Smooth muscle cell of the brain vasculature (primary cell): ENCODE measurements at regions not wholly inside any gene's neighbourhood (a gene's known extent, or its start where the extent isn't known, plus 50 kb on each side); places are given as distances from the start of the nearest gene placed in this dataset.
"Not testable (repeated sequence)": the region's sequence is repeated elsewhere in the genome, so short reads cannot be mapped to it uniquely, and the experiment has no call there.

Experiments used
- DNase-seq: peaks from one replicate; pipeline ENCODE4 v3.0.0-alpha.2; 2012; ENCODE audit warnings: low read depth, low spot score

DNA sequence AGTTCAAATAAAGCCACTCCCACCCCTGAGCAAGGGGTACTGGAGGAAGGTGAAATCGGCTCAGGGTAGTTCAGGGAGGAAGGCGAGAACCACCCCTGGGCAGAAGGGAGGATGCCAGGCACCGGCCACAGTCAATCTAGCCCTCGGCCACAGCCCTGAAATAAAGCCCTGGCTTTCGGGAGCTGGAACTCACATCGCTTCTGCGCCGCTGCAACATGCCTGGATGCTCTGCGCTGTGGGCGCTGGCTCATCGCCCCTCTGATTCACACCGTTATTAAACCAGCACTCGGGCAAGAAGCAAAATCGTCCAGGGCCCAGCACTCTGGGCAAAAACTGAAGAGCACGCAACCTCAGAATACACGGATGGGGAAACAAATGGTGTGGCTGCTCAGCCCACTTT is 136.9 kb upstream of the RREB1 start:
- no peak for DNase-seq

DNA sequence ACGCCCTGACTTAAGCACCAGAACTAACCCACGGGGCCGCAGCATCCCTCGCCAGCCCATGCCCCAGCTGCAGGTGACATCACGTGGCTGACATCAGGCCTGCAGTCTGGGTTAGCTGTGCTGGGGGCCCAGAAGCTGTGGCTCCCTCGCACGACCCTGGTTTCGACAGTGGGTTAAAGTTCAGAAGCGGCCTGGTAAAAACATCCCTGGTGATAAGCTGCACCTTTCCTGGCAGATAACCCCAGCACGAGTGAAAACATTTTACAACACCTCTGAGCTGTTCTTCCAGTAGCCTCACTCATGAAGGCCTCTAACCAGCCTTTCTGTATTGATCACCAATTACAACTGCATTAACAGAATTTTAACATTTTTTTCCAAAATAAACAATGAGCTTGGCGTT is 136.4 kb upstream of the RREB1 start:
- no peak for DNase-seq

DNA sequence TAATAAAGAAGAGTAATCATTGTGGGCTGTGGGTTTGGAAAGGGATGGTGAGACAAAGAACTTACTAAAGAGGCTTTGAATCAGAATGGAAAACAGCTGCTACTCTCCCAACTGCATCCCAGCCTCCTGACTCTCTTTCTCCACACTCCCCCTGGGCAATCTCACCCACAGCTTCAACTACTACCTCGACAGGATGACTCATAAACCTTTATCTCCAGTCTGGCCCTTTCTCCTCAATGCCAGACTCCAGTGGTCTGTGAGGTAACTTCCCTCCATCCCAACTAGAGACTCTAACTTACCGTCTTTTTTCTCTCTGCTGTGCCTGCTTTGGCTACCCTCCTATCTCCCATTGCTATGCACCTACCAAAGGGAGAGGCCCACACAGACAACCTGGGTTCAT is 135.3 kb upstream of the RREB1 start:
- DNase-seq = no peak

DNA sequence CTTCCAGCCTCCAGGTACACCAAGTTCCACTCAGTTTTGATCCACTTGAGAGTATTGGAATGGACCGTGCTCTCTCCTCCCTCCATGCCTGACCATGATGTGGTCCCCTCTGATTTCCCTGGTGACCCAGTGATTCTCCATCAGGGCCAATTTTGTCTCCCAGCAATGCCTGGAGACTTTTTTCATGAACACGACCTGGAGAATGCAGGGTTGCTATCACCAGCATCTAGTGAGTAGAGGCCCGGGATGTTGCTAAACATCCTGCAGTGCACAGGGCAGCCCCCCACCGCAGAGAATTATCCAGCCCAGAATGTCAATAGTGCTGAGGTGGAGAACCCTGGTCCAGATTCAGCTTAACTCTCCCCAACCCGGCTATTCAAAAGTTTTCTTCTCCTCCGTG is 134.0 kb upstream of the RREB1 start:
- no peak for DNase-seq

DNA sequence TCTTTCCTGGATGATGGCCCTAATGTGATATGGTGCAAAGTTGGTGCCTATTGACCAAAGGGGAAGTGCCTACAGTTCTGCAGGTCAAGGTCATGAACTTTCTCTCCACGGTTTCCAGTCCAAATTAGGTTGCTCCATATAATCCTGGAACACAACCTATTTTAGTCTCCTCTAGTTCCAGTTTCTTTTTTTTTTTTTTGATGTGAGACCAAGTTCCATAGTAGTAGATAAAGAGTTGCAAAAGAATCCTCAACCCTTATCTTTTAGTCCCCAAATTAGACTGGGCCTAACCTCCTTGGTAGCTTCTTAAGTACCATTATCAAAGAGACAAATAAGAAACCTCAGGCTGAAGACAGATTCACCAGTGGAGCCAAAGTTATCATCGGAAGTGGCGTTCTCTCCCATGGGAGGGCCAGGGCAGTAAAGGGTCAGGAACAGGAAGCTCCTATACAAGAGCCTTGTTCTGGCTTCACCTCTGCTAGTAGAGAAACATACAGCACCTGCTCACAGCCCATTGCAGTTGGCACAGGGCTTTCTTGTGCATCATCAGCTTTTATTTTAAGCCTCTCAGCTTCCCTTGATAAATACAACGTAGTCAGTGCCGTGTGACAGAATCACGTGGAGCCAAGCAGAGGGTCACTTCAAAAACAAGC is 132.2 kb upstream of the RREB1 start:
- DNase-seq = no peak

DNA sequence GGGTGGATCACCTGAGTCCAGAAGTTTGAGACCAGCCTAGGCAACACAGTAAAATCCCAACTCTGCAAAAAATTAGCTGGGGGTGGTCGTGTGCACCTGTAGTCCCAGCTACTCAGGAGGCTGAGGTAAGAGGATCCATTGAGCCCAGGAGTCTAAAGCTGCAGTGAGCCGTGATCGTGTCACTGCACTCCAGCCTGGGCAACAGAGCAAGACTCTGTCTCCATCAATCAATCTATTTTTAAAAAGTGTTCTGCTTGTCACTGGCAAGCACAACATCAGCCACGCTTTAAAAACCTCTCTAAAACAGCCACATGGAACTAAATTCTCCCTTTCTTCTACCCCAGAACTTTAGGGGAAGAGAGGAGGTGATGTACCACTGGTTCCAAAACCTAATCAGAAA is 131.6 kb upstream of the RREB1 start:
- no peak for DNase-seq

DNA sequence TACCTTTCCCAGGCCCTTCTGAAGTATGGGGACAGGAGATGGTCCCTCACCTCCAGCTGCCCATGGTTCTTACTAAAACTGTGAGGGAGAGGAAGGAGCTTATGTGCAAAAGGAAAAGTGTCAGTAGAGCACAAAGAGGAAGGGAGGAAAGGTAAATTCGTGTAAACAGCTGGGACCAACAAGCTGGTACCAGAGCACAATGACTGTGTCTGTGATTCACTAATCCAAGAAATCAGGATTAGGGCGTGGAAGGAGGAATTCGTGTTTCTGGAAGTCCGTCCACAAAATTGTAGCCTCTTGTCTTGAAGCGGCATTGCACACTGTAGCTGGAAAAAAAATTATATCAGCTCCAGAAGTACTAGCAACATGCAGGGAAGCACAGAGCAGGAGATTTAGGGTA is 129.0 kb upstream of the RREB1 start:
- DNase-seq = no peak

DNA sequence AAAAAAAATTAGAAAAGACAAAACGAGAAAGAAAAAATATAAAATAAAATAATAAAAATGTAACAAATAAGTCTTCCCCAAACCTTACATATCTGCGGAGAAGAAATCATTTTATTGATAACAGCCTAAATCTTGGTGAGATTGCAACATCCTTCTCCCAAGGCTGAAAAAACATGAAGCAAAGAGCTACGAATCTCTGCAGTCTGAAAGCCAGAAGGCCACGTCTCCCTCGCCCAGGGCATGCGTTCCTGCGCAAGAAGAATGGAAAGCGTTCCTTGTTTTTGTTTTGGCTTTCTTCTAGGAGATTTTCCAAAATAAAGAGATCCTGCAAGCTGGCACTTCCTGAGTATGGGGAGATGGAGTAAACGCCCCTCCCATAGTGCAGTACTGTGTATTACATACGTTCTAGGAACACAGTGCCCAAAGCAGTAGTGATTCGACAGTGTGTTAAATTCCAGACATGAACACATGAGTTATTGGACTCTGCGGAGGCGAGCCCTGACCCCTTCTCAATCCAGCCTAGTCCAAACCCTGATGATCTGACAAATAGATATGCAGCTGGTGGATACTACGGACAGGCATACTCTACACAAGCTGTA is 126.7 kb upstream of the RREB1 start:
- no peak for DNase-seq

DNA sequence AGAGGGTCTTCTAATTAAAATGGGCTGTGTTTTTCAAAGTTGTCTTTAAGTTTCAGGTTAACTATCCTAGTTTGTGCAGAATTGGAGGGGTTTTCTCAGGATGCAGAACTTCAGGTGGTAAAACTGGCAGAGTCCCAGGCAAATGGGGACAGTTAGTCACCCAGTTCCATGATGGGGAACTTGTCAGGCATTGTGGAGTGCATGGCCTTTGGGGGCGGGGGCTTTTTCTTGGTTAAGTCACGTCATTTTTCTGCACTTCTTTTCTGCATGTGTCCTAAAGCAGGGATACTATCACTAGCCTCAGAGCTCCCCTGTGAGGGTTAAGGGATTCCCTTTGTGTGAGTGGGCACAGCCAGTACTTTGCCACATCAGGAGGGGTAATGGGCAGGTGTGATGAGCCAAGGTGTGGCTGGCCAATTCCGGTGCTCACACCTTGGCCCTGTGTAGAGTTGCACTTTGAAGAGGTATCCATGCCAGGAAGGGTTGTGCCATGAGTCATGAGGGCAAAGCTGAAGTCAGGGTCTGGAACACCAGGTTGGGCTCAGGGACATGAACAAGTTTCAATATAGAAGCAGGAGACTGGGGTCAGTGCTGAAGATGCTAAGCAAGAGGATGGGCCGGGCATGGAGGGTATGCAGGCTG is 126.0 kb upstream of the RREB1 start:
- DNase-seq = no peak

DNA sequence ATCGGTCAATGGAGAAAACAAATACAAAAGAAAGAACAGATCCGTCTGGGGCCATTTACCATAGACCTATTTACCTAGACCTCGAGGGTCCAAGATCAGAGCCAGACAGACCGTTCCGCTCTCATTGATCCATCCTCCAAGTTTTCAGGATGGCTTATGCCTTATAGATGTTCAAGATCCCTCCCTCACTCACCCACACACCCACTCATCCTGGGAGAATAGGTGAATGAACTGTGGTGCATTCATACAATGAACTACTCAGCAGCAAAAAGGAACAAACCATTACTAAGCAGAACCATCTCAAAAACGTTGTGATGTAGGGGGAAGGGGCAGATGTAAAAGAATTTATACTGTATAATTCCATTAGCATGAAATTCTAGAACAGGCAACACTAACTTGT is 125.1 kb upstream of the RREB1 start:
- DNase-seq = no peak

DNA sequence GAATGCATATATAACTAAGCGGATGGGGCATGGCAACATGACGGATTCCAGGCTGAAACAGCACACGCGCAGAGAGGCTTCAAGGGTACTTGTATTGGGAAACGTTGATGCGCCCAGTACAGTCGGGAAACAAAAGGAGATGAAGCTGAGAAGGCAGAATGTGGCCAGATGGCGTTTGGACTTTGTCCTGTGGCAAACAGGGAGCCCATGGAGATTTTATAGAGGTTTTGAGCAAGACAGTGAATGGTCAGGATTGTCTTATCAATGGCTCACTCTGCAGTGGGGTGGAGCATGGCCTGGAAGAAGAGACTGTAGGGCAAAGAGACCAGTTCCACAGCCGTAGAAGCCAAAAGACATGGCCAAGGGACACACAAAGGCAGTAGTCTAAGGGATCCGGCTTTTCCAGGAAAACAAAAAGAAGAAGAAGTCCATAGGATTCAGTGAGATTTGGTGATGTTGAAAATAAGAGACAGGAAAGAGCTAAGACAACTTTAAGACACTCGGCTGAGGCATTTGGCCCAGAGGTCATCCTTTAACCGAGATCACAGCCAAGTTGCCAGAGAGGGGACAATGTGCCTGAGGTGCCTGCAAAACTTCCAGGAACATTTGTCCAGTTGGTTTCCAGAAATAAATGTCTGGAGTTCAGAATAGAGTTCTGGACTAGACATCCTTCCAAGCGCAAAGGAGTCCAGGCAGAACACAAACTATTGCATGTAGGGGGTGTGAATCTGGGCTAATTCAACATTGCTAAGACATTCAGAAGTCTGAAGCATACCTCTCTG is 123.0 kb upstream of the RREB1 start:
- DNase-seq = no peak

DNA sequence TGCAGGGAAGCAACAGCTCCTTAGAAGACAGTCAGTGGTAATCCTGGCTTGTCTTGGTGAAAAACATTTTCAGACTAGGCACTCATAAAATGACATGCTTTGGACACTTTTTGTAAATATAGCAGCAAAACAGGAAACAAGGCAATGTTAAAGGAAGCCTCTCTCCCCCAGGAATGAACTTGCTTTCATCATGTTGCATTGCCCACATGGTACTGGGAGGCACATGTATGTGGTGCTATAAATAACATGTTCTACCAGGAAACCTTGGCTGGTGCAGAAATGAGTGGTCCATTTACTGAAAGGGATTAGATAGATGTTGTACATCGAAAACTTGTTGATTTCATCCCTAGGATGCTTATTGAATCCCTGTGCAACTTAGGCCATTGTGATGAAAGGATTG is 121.4 kb upstream of the RREB1 start:
- DNase-seq = no peak

DNA sequence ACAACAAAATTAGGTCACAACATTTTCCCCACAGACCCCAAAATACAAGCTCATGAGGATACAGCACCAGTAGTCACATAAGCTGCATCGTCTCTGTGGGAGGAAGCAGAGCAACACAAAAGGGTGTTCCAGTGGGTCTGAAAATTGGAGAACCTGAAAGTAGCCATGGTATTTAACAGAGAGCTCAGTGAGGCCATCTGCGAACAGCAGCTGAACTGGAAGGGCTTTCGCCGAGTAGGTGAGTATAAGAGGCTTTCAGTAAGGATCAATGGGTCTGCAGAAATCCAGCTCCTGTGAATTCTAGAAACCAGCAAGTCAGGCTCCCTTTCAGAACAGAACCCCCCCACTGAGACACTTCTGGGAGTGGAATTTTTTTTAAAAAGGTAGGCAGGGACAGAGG is 120.0 kb upstream of the RREB1 start:
- DNase-seq = no peak

DNA sequence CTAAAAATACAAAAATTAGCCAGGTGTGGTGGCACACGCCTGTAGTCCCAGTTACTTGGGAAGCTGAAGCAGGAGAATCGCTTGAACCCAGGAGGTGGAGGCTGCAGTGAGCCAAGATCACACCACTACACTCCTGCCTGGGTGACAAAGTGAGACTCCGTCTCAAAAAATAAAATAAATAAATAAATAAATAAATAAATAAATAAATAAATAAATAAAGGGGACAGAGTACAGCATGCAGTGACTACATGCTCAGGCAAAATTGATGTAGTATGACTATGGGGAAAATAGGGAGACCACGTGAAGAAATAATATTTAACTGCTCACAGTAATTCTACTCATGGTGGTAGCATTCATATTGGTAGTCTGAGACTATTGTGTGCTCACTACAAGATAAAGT is 117.7 kb upstream of the RREB1 start:
- not testable (repeated sequence) for DNase-seq

DNA sequence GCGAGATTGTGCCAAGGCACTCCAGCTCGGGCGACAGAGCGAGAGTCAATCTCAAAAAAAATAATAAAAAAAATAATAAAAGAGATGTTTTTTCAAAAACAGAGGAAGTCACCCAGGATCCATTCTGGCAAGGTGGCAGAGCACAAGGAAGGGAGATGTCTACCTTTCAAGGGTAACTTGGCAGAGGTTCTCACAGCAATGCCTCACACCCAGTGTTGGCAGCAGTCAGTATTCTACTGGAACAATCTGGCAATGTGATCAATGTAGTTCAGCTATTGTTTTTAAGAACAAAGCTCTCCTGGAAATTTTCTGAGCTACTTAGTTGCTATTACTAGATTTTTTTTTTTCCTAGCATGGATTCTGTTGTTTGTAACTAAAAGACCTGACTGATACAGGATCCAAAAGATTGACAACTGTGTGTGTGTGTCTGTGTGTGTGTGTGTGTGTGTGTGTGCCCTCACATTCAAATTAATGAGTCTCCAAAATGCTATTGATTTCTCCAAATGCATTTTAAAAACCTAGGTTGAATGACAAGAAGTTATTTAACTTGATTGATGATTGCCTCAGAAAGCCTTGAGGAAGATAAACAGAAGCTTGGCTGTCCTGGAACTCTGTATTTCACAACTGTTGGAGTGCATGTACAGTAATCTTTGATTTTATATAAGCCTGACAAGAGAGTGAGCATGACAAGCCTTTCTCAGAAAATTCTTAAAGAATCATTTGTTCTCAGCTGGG is 114.1 kb upstream of the RREB1 start:
- DNase-seq = no peak

DNA sequence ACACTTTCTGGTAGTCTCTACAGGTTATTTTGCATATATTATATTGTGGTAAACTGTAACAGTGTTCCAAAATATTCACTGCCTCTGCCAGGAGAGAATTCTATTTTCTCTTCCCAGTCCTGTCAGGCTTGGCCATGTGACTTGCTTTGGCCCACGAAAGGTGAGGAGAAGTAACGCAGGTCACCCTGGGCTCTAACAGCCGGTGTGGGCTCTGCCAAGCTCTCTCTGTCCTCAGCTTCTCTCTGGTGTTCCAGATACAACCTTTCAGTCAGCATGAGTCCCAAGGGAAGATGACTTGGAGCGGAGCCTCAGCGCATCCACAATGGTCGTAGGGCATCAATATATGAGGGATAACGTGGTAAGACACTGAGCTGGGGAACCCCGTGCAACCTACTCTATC is 113.0 kb upstream of the RREB1 start:
- no peak for DNase-seq

DNA sequence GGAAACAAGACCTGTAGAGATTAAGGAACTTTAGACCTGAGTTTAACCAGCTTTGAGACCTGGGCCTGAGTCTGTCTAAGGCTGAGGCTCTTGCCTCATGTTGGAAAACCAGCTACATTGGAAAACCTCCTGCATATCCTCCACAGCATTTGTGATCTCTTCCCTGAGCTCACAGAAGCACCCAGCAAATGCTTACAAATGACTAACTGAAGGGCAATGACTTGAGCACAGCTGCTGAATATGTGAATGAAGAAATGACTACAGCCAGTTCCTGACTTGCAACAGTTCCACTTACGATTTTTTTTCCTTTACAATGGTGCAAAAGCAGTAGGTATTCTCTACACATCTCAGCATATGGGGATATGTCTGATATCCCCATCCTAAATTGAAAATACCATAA is 112.4 kb upstream of the RREB1 start:
- no peak for DNase-seq

DNA sequence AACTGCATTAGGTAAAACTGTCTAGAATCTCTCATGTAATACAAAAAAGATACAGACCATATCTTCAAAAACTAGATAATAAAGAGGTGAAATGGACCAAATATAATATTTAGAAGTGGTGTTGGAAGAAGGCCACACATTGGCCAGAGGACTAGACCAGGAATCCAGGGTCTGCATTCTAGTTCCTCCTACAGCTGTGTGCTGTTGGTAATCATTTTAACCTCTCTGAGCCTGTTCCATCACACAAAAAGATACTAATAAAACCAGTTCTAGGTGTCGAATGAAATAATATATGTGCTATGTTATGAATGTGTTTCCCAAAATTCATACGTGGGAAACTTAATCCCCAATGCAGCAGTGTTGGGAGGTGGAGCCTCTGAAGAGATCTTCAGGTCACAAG is 111.6 kb upstream of the RREB1 start:
- no peak for DNase-seq

DNA sequence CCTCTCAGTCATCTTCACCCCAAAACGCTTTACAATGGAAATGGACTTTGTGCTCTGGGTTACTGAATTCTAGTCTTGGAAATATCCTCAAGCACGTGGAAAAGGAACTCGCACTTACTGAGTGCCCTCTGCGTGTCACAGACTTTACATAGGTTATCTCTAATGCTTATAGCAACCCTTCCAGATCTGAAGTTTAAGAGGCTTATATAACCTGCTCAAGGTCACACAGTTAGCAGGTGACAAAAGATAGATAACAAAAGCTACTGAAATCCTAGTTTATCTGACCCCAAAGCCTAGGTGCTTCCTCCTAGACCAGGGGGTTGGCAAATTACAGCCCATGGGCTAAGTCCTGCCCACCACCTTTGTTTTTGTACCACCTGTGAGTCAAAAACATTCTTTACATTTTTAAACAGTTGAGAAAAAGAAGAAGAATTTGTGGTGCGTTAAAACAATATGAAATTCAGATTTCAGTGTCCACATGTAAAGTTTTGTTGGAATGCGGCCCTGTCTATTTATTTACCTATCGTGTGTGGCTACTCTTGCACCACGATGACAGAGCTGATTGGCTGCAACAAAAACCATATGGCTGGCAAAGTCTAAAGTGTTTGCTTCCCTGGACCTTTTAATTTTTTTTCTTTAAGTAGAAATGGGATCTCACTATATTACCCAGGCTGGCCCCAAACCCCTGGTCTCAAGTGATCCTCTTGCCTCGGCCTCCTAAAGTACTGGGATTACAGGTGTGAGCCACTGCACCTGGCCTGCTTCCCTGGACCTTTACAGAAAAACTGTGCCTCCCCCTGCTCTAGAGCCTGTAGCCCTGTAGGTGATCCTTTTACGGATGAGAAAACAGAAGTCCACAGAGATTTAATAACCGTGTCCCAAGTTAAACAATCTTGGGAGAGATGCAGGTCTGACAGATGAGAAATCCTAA is 110.2 kb upstream of the RREB1 start:
- no peak for DNase-seq

DNA sequence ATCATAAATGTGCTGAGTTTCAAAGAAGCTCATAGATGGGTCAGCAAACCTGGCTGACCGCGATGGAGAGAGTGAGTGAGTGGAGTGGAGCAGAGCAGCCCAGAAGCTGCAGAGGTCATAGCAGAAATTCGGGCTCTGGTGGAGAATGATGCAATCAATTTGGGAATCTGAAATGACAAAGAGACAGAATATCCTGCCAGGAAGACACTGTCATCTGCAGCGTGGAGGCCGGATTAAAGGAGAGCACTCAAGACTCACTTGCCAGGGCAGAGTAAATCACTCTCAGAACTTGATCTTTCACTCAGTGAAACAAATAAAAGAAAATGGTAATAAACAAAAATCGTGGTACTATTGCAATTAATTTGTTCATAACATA is 109.6 kb upstream of the RREB1 start:
- no peak for DNase-seq
